ENCODE measurements at regions not wholly inside any gene's neighbourhood (a gene's known extent, or its start where the extent isn't known, plus 50 kb on each side); places are given as distances from the start of the nearest gene placed in this dataset.

DNA sequence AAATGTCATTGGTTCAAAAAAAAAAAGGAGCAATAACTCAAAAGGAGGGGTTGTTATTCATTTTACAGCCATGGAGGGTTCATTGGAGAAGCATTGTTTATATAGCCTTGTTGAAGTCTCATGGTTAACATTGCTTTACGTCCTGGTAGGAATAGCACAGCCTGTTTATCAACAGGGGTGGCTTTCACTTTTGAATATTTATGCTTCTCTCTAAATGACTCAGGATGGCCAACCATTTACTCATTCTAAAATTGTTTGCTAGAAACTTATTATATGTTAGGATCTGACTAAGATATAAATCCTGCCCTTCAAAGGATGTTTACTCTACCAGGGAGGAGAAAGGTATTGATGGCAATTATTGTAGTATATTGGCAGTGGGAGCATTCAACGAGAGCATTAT, 534.1 kb upstream of the GALNTL6 start:
- TF ChIP-seq, protein P1, sequence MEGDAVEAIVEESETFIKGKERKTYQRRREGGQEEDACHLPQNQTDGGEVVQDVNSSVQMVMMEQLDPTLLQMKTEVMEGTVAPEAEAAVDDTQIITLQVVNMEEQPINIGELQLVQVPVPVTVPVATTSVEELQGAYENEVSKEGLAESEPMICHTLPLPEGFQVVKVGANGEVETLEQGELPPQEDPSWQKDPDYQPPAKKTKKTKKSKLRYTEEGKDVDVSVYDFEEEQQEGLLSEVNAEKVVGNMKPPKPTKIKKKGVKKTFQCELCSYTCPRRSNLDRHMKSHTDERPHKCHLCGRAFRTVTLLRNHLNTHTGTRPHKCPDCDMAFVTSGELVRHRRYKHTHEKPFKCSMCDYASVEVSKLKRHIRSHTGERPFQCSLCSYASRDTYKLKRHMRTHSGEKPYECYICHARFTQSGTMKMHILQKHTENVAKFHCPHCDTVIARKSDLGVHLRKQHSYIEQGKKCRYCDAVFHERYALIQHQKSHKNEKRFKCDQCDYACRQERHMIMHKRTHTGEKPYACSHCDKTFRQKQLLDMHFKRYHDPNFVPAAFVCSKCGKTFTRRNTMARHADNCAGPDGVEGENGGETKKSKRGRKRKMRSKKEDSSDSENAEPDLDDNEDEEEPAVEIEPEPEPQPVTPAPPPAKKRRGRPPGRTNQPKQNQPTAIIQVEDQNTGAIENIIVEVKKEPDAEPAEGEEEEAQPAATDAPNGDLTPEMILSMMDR (IDR thresholded peaks at IDR 0.05; ENCODE audit: low read depth, low read length) = no peak
- Histone ChIP-seq H3K4me3 (ENCODE audit: low read depth, low read length) (no peak overlapping the region), H3K27me3 (no peaks in the 10 kb centered on the region), H3K4me1 (no peaks in the 10 kb centered on the region), H3K9me3 (no peaks in the 10 kb centered on the region), H3K36me3 (no peaks in the 10 kb centered on the region)
- no peak for DNase-seq

DNA sequence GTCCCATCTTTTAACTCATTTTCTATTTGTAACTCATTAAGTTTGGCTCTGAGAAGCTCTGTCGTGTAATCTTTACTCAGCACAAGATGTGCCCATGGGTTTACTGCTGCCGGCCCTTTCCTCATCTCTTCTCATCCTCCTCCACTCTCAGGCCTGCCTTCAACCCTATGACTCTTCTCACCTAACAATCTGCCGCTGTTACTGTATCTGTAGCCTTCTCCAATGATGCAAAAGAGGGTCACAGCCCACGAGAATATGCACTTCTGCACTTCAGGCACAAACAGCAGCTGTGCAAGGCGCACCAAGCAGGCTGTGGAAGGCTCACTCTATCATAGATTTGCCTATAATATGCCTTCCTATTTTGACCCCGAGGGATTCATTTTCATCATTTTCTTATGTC, 546.5 kb upstream of the GALNTL6 start:
- no peaks in the 10 kb centered on the region for H3K4me1 ChIP-seq
- no peak overlapping the region for H3K4me3 ChIP-seq (ENCODE audit: low read depth, low read length)
- no peaks in the 10 kb centered on the region for H3K36me3 ChIP-seq
- no peak for DNase-seq
- no peaks in the 10 kb centered on the region for H3K9me3 ChIP-seq
- TF ChIP-seq, protein P1 (IDR thresholded peaks at IDR 0.05; ENCODE audit: low read depth, low read length) = no peak
- H3K27me3 ChIP-seq = no peaks in the 10 kb centered on the region

GRCh38 chr4:171265190-171265818, 547.9 kb upstream of the GALNTL6 start:
- no peaks in the 10 kb centered on the region for H3K36me3 ChIP-seq
- TF ChIP-seq, protein P1 (IDR thresholded peaks at IDR 0.05; ENCODE audit: low read depth, low read length) = no peak
- no peak for DNase-seq

DNA sequence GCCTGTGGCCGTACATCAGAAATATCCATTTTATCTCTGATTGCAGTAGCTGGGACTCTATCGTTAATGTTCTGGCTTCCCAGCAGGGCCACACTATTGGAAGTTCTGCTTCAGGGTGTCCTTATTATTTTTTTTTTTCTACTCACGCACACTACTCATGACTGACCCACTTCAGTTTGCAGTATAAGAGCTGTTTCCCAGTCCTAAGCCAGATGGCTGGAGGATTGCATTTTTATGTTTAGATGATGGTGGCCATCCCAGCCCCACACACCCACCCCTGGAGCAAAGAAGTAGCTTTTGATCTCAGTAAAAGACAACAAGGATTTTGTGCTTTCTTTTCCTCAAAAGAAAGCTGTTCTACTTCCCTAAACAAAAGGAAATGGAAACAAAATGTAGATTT, 557.0 kb upstream of the GALNTL6 start:
- H3K4me1 ChIP-seq = no peaks in the 10 kb centered on the region
- TF ChIP-seq, protein P1 (IDR thresholded peaks at IDR 0.05; ENCODE audit: low read depth, low read length) = no peak
- no peaks in the 10 kb centered on the region for H3K9me3 ChIP-seq
- no peak overlapping the region for H3K4me3 ChIP-seq (ENCODE audit: low read depth, low read length)
- no peaks in the 10 kb centered on the region for H3K36me3 ChIP-seq
- no peak for DNase-seq
- H3K27me3 ChIP-seq = no peaks in the 10 kb centered on the region

More at GRCh38 chr4:171265190-171265818, 547.9 kb upstream of the GALNTL6 start:
- Histone ChIP-seq H3K9me3 (no peaks in the 10 kb centered on the region), H3K4me3 (ENCODE audit: low read depth, low read length) (no peak overlapping the region), H3K27me3 (no peaks in the 10 kb centered on the region), H3K4me1 (no peaks in the 10 kb centered on the region)

GRCh38 chr4:171246948-171247347, 566.3 kb upstream of the GALNTL6 start:
- TF ChIP-seq, protein P1 (IDR thresholded peaks at IDR 0.05; ENCODE audit: low read depth, low read length) = no peak
- DNase-seq = no peak
- no peaks in the 10 kb centered on the region for H3K27me3 ChIP-seq
- H3K9me3 ChIP-seq = no peaks in the 10 kb centered on the region
- no peak overlapping the region for H3K4me3 ChIP-seq (ENCODE audit: low read depth, low read length)
- no peaks in the 10 kb centered on the region for H3K36me3 ChIP-seq
- no peaks in the 10 kb centered on the region for H3K4me1 ChIP-seq

GRCh38 chr4:171242831-171243230, 570.4 kb upstream of the GALNTL6 start:
- TF ChIP-seq, protein P1 (IDR thresholded peaks at IDR 0.05; ENCODE audit: low read depth, low read length) = no peak
- H3K27me3 ChIP-seq = no peaks in the 10 kb centered on the region

More at GRCh38 chr4:171242831-171243230, 570.4 kb upstream of the GALNTL6 start:
- H3K9me3 ChIP-seq = no peaks in the 10 kb centered on the region
- no peaks in the 10 kb centered on the region for H3K4me1 ChIP-seq
- H3K36me3 ChIP-seq = no peaks in the 10 kb centered on the region
- H3K4me3 ChIP-seq (ENCODE audit: low read depth, low read length) = no peak overlapping the region
- DNase-seq = no peak
